Astrocyte (in vitro differentiated cells and primary cell): ENCODE measurements at regions not wholly inside any gene's neighbourhood (a gene's known extent, or its start where the extent isn't known, plus 50 kb on each side); places are given as distances from the start of the nearest gene placed in this dataset.

Experiments used
- DNase-seq: peaks from one replicate; pipeline ENCODE4 v3.0.0-alpha.2; 2010; ENCODE audit warnings: low read depth
- FAIRE-seq: peaks from 2 replicates; lab custom pipeline; 2011; peaks lifted over from hg19 to GRCh38; lab: Jason Lieb, UNC
- H2AFZ ChIP-seq: 2 replicates; pipeline ENCODE4 v1.6.0; 2012; ENCODE audit warnings: low read depth, low read length, inconsistent platforms
- H3K27ac ChIP-seq: 2 replicates; pipeline ENCODE4 v1.5.1; 2011; ENCODE audit warnings: low read depth, low read length, inconsistent platforms
- H3K27me3 ChIP-seq: 2 replicates; pipeline ENCODE4 v1.6.0; 2011; ENCODE audit warnings: low read length, inconsistent platforms; ENCODE audit not compliant: insufficient read depth
- H3K36me3 ChIP-seq: 2 replicates; pipeline ENCODE4 v1.5.1; 2011; ENCODE audit warnings: low read length, inconsistent platforms; ENCODE audit not compliant: insufficient read depth
- H3K4me1 ChIP-seq: 2 replicates; pipeline ENCODE4 v1.5.1; 2011; ENCODE audit warnings: low read length, inconsistent platforms; ENCODE audit not compliant: insufficient read depth
- H3K4me2 ChIP-seq: 2 replicates; pipeline ENCODE4 v1.6.0; 2012; ENCODE audit warnings: low read length, inconsistent platforms
- H3K4me3 ChIP-seq: 2 replicates; pipeline ENCODE4 v1.5.1; 2011; ENCODE audit warnings: low read depth, mild to moderate bottlenecking, low read length, inconsistent platforms; ENCODE audit not compliant: insufficient read depth
- H3K79me2 ChIP-seq: 2 replicates; pipeline ENCODE4 v1.6.0; 2012; ENCODE audit warnings: mild to moderate bottlenecking, low read length, inconsistent platforms; ENCODE audit not compliant: insufficient read depth
- H3K9ac ChIP-seq: 2 replicates; pipeline ENCODE4 v1.6.0; 2012; ENCODE audit warnings: mild to moderate bottlenecking, low read length, inconsistent platforms
- H3K9me3 ChIP-seq: 2 replicates; pipeline ENCODE4 v1.5.1; 2012; ENCODE audit warnings: low read depth, mild to moderate bottlenecking, low read length, inconsistent platforms; ENCODE audit not compliant: insufficient read depth
- H4K20me1 ChIP-seq: 2 replicates; pipeline ENCODE4 v1.6.0; 2012; ENCODE audit warnings: low read length, inconsistent platforms; ENCODE audit not compliant: insufficient read depth
- H3K27ac Mint-ChIP-seq: one replicate; pipeline ENCODE4 v1.8.0; 2021; ENCODE audit warnings: mild to moderate bottlenecking, mixed read lengths; ENCODE audit not compliant: unreplicated experiment
- H3K27me3 Mint-ChIP-seq: one replicate; pipeline ENCODE4 v1.8.0; 2021; ENCODE audit warnings: low read depth, mixed read lengths; ENCODE audit not compliant: unreplicated experiment
- H3K36me3 Mint-ChIP-seq: one replicate; pipeline ENCODE4 v1.8.0; 2021; ENCODE audit warnings: low read depth, mixed read lengths; ENCODE audit not compliant: unreplicated experiment
- H3K4me1 Mint-ChIP-seq: one replicate; pipeline ENCODE4 v1.8.0; 2021; ENCODE audit warnings: low read depth, mixed read lengths; ENCODE audit not compliant: unreplicated experiment
- H3K4me3 Mint-ChIP-seq: one replicate; pipeline ENCODE4 v1.8.0; 2021; ENCODE audit warnings: mild to moderate bottlenecking, moderate library complexity, mixed read lengths; ENCODE audit not compliant: unreplicated experiment
- H3K9me3 Mint-ChIP-seq: one replicate; pipeline ENCODE4 v1.8.0; 2021; ENCODE audit warnings: mild to moderate bottlenecking, mixed read lengths; ENCODE audit not compliant: unreplicated experiment
- CTCF ChIP-seq: IDR thresholded peaks from 2 replicates; pipeline ENCODE4 v1.5.1; 2011; ENCODE audit warnings: low read depth, mild to moderate bottlenecking, inconsistent platforms, low read length, moderate library complexity; ENCODE audit not compliant: insufficient read depth
- EZH2 ChIP-seq: IDR thresholded peaks from 2 replicates; pipeline ENCODE4 v1.6.1; 2012; ENCODE audit warnings: mild to moderate bottlenecking, low read length, inconsistent platforms; ENCODE audit not compliant: insufficient read depth

DNA sequence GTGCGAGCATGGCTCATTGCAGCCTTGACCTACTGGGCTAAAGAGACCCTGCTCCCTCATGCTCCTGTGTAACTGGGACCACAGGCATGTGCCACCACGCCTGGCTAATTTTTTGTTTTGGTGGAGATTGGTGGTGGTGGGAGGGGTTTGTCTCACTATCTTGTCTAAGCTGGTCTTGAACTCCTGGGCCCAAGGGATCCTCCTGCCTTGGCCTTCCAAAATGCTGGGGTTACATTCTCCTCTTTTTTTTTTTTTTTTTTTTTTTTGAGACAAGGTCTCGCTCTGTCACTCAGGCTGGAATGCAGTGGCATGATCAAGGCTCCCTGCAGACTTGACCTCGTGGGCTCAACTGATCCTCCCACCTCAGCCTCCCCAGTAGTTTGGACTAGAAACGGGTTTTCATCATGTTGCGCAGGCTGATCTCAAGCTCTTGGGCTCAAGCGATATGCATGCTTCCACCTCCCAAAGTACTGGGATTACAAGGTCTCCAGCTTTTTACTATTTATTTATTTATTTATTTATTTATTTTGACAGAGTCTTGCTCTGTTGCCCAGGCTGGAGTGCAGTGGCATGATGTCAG is 238.3 kb downstream of the MYCN start:
- no peak for TF ChIP-seq CTCF
- TF ChIP-seq EZH2 = no peak
- Mint-ChIP-seq H3K4me3 (no peak overlapping the region), H3K27me3 (peaks cover 10% of the 10 kb centered on the region), H3K9me3 (no peaks in the 10 kb centered on the region), H3K27ac (no peak overlapping the region), H3K36me3 (no peaks in the 10 kb centered on the region), H3K4me1 (peaks cover 6% of the 10 kb centered on the region)
- Histone ChIP-seq H4K20me1 (no peaks in the 10 kb centered on the region), H3K9me3 (no peaks in the 10 kb centered on the region), H3K79me2 (no peaks in the 10 kb centered on the region), H3K4me1 (no peaks in the 10 kb centered on the region), H3K27me3 (no peaks in the 10 kb centered on the region), H3K4me3 (no peak overlapping the region), H3K27ac (no peak overlapping the region), H3K36me3 (no peaks in the 10 kb centered on the region), H2AFZ (no peak overlapping the region), H3K9ac (no peak overlapping the region), H3K4me2 (no peak overlapping the region)
- DNase-seq (no peak), FAIRE-seq (no peak)

DNA sequence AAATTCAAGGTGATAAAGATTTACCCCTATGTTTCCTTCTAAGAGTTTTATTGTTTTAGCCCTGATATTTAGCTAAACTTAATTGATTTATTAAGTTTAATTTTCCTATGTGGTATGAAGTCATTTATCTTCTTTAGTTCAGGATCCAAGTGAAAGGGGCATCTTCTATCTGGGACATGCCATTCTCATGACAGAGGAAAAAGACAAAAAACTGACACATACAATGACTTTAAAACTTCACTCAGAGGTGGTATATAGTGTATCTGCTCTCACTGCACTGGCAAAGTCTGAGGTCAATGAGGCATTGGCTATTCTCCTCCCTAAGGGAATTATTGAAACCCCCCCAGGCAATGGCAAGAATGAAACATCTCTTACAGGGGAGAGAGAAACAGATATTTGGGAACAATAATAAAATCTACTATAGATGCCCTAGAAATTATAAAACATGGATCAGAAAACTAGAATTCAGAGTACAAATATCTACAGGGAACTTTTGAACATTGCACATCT is 237.4 kb downstream of the MYCN start:
- H2AFZ ChIP-seq = no peak overlapping the region
- H3K4me1 ChIP-seq = no peaks in the 10 kb centered on the region
- no peak overlapping the region for H3K4me3 ChIP-seq
- no peaks in the 10 kb centered on the region for H4K20me1 ChIP-seq
- no peaks in the 10 kb centered on the region for H3K36me3 ChIP-seq
- Mint-ChIP-seq H3K9me3 (no peaks in the 10 kb centered on the region), H3K4me1 (peaks cover 6% of the 10 kb centered on the region), H3K27ac (no peak overlapping the region), H3K36me3 (no peaks in the 10 kb centered on the region), H3K4me3 (no peak overlapping the region), H3K27me3 (peaks cover 7% of the 10 kb centered on the region)
- H3K79me2 ChIP-seq = no peaks in the 10 kb centered on the region
- no peak overlapping the region for H3K9ac ChIP-seq
- H3K4me2 ChIP-seq = no peak overlapping the region
- no peak overlapping the region for H3K27ac ChIP-seq
- FAIRE-seq (no peak), DNase-seq (no peak)
- H3K27me3 ChIP-seq = no peaks in the 10 kb centered on the region
- no peak for TF ChIP-seq CTCF
- H3K9me3 ChIP-seq = no peaks in the 10 kb centered on the region

DNA sequence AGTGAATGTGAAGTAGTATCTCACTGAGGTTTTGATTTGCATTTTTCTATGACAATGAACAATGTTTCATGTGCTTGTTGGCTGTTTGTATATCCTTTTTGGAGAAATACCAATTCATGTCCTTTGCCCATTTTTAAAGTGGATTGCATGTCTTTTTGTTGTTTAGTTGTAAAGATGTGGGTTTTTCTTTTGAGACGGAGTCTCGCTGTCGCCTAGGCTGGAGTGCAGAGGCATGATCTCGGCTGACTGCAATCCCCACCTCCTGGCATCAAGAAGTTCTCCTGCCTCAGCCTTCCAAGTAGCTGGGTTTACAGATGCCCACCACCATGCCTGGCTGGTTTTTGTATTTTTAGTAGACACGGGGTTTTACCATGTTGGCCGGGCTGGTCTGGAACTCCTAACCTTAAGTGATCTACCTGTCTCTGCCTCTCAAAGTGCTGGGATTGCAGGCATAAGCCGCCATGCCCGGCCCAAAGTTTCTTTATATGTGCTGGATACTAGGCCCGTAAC is 236.7 kb downstream of the MYCN start:
- peaks cover 6% of the 10 kb centered on the region for H3K4me1 Mint-ChIP-seq
- no peak overlapping the region for H3K27ac ChIP-seq
- no peaks in the 10 kb centered on the region for H3K9me3 Mint-ChIP-seq
- H3K36me3 Mint-ChIP-seq = no peaks in the 10 kb centered on the region
- H3K4me1 ChIP-seq = no peaks in the 10 kb centered on the region
- H3K4me3 ChIP-seq = no peak overlapping the region
- H3K4me3 Mint-ChIP-seq = no peak overlapping the region
- FAIRE-seq (no peak), DNase-seq (no peak)
- TF ChIP-seq CTCF (no peak), EZH2 (no peak)
- H3K27me3 Mint-ChIP-seq = peaks cover 5% of the 10 kb centered on the region
- H3K9me3 ChIP-seq = no peaks in the 10 kb centered on the region
- no peak overlapping the region for H3K9ac ChIP-seq
- no peak overlapping the region for H3K27ac Mint-ChIP-seq
- no peak overlapping the region for H3K4me2 ChIP-seq
- H3K36me3 ChIP-seq = no peaks in the 10 kb centered on the region
- no peaks in the 10 kb centered on the region for H3K79me2 ChIP-seq
- H4K20me1 ChIP-seq = no peaks in the 10 kb centered on the region
- H2AFZ ChIP-seq = no peak overlapping the region
- no peaks in the 10 kb centered on the region for H3K27me3 ChIP-seq
